Nephron (organoid): ENCODE measurements at regions not wholly inside any gene's neighbourhood (a gene's known extent, or its start where the extent isn't known, plus 50 kb on each side); places are given as distances from the start of the nearest gene placed in this dataset.

ENCODE experiments used
- H3K27ac Mint-ChIP-seq, 3 experiments: 2 replicates each; pipeline ENCODE4 v1.8.0; 2020; ENCODE audit warnings: mixed read lengths in 3 of 3, mild to moderate bottlenecking in 2 of 3, moderate library complexity in 1 of 3
- H3K27me3 Mint-ChIP-seq: 2 replicates; pipeline ENCODE4 v1.8.0; 2021; ENCODE audit warnings: low read depth, mild to moderate bottlenecking, moderate library complexity, mixed read lengths
- H3K36me3 Mint-ChIP-seq: 2 replicates; pipeline ENCODE4 v1.8.0; 2020; ENCODE audit warnings: low read depth, mixed read lengths
- H3K4me1 Mint-ChIP-seq: 2 replicates; pipeline ENCODE4 v1.8.0; 2020; ENCODE audit warnings: mixed read lengths
- H3K4me3 Mint-ChIP-seq, 3 experiments: 2 replicates each; pipeline ENCODE4 v1.8.0; 2020; ENCODE audit warnings: mild to moderate bottlenecking in 3 of 3, mixed read lengths in 3 of 3, moderate library complexity in 2 of 3
- H3K9me3 Mint-ChIP-seq: 2 replicates; pipeline ENCODE4 v1.8.0; 2020; ENCODE audit warnings: mixed read lengths
- TF ChIP-seq, protein P1 (sequence below), 3 experiments: fragments of 200-600 bp; sonication (generic); IDR thresholded peaks; one replicate each; pipeline ENCODE4 v1.5.0; 2021; ENCODE audit warnings: antibody characterized with exemption in 3 of 3; ENCODE audit not compliant: unreplicated experiment in 3 of 3

DNA sequence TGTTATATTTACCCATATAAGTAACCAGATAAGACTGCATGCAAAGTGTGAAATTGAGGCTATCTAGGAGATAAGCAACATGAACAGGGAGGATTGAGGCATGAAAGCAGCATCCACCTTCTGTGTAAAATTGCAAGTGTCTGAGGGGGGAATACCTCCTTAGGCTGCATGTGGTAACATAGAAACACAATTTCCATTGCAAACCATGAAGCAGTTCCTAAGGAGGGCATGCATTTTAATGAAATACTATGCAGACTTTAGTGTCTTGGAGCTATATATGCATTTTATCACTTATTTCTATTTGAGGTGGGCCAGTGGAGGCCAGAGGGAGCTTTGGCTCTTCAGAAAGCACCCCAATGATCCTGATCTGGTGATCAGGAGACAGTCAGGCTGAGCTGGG is 160.2 kb downstream of the C11orf91 start:
- Mint-ChIP-seq H3K27me3 (peaks cover 10% of the 10 kb centered on the region), H3K4me1 (no peaks in the 10 kb centered on the region), H3K36me3 (no peaks in the 10 kb centered on the region), H3K27ac (no peak overlapping the region), H3K4me3 (no peak overlapping the region), H3K9me3 (no peaks in the 10 kb centered on the region)
- TF ChIP-seq, protein P1, sequence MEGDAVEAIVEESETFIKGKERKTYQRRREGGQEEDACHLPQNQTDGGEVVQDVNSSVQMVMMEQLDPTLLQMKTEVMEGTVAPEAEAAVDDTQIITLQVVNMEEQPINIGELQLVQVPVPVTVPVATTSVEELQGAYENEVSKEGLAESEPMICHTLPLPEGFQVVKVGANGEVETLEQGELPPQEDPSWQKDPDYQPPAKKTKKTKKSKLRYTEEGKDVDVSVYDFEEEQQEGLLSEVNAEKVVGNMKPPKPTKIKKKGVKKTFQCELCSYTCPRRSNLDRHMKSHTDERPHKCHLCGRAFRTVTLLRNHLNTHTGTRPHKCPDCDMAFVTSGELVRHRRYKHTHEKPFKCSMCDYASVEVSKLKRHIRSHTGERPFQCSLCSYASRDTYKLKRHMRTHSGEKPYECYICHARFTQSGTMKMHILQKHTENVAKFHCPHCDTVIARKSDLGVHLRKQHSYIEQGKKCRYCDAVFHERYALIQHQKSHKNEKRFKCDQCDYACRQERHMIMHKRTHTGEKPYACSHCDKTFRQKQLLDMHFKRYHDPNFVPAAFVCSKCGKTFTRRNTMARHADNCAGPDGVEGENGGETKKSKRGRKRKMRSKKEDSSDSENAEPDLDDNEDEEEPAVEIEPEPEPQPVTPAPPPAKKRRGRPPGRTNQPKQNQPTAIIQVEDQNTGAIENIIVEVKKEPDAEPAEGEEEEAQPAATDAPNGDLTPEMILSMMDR (IDR thresholded peaks at IDR 0.05; ENCODE audit: unreplicated experiment in 3 of 3) = no peak

DNA sequence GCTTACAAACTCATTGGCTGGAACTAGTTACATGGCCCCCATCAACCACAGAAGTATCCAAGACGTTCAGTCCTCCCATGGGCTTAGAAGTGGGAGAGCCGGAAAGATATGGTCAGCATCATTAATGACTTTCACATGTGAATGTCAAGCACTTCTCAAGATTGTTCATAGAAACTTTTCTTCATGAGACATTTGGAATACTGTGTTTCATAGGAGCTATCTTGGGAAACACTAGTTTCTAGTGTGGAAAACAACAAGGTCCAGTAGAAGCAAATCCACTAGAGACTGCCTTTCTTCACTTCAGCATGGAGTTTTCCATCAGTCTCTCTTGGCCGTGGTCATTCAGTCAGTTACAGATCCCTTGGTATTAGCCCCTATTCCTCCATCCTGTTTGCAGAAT is 160.9 kb downstream of the C11orf91 start:
- Mint-ChIP-seq H3K27me3 (peaks cover 10% of the 10 kb centered on the region), H3K4me1 (no peaks in the 10 kb centered on the region), H3K36me3 (no peaks in the 10 kb centered on the region), H3K9me3 (no peaks in the 10 kb centered on the region), H3K4me3 (no peak overlapping the region), H3K27ac (no peak overlapping the region)
- TF ChIP-seq, protein P1 (IDR thresholded peaks at IDR 0.05; ENCODE audit: unreplicated experiment in 3 of 3) = no peak

DNA sequence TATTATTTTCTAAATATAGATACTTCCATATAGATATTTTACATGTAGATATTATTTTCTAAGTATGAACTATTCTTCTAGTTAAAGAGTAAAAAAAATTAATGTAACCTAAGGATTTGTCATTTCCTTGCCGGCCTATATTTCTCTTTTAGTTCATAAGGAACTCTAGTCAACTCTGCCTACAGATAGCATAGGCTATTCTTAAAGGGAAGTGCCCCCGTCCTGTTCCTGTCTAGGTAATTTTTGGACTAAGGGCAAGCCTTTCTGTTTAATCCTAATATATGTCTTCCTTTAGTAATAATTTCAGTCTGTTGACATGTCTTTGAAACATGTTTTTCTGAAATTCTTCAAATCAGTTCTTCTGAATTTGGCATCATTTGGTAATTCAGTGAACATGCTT is 161.9 kb downstream of the C11orf91 start:
- Mint-ChIP-seq H3K4me1 (peaks cover 2% of the 10 kb centered on the region), H3K27me3 (peaks cover 10% of the 10 kb centered on the region), H3K9me3 (no peaks in the 10 kb centered on the region), H3K4me3 (no peak overlapping the region), H3K36me3 (no peaks in the 10 kb centered on the region), H3K27ac (no peak overlapping the region)
- TF ChIP-seq, protein P1 (IDR thresholded peaks at IDR 0.05; ENCODE audit: unreplicated experiment in 3 of 3) = no peak

DNA sequence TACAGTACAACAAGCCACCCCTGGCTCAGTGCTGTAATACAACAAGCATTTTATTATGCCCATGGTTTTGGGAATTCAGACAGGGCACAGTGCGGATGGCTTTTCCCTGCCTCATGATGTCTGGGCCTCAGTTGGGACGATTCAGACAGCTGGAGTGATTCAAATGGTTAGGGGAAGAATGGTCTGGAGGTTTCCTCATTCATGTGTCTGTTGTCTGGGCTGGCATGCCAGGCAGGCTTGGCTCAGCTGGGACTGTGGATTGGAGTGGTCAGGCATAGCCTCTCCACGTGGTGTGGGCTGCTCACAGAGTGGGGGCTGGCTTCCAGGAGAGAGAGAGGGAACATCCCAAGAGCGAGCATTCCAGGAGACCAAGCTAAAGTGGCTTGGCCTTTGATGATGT is 164.4 kb downstream of the C11orf91 start:
- Mint-ChIP-seq H3K27ac (no peak overlapping the region), H3K4me1 (peaks cover 6% of the 10 kb centered on the region), H3K36me3 (no peaks in the 10 kb centered on the region), H3K27me3 (peaks cover 5% of the 10 kb centered on the region), H3K4me3 (no peak overlapping the region), H3K9me3 (no peaks in the 10 kb centered on the region)
- TF ChIP-seq, protein P1 (IDR thresholded peaks at IDR 0.05; ENCODE audit: unreplicated experiment in 3 of 3) = no peak

DNA sequence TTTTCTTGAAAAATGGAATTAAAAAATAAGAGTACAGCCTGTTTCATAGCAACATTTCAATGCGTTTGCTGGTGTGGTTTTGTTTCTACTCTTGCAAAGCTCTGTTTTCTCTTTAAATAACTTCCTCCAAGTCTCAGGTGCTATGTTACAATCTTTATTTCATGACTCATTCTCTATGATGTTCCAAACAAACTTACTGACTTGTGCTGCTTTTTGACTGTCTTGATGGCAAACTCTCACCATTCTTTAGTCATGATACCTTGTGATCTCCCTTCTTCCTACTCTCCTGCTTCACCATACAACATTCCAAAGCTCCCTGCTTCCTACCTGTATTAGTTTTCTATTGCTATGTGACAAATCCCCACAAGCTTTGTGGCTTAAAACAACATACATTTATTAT is 166.1 kb downstream of the C11orf91 start:
- Mint-ChIP-seq H3K9me3 (no peaks in the 10 kb centered on the region), H3K27ac (no peak overlapping the region), H3K36me3 (no peaks in the 10 kb centered on the region), H3K27me3 (peaks cover 5% of the 10 kb centered on the region), H3K4me1 (peaks cover 6% of the 10 kb centered on the region), H3K4me3 (no peak overlapping the region)
- TF ChIP-seq, protein P1 (IDR thresholded peaks at IDR 0.05; ENCODE audit: unreplicated experiment in 3 of 3) = no peak

DNA sequence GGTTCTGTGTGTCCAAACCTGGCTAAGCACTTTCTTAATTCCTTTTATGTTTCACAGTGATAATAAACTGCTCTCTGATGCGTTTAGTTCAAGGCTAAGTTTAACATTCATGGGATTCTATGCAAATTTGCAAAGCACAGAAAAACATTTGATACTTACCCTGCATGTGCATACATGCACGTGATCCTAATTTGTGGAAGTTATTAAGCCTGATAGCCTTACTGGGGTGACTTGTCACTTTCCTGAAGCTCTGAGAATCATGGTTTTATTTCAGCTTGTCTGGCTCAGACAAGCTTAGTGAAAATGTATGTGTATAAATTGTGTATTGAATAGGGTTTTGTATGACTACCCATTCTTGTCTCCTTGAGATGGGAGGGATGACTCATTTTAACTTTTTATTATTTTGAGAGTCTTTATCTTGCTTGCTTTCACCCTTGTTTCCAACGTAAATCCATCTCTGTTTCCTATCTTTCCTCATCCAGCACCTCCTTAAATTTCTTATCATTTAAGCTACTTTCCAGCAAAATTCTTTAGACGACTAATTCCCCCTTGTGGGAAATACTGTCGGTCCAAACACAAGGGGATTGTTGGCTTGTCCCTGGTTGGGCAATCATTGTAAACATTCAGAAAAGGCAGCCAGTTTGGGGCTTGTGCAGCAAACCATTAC is 167.1 kb downstream of the C11orf91 start:
- H3K27me3 Mint-ChIP-seq = peaks cover 5% of the 10 kb centered on the region
- peak overlapping the region in 1 of 3 experiments; percentile 28 for H3K27ac Mint-ChIP-seq

More for the DNA sequence above, 167.1 kb downstream of the C11orf91 start:
- H3K36me3 Mint-ChIP-seq = no peaks in the 10 kb centered on the region
- peaks cover 6% of the 10 kb centered on the region for H3K4me1 Mint-ChIP-seq
- peaks cover under 1% of the 10 kb centered on the region for H3K9me3 Mint-ChIP-seq
- TF ChIP-seq, protein P1 (IDR thresholded peaks at IDR 0.05; ENCODE audit: unreplicated experiment in 3 of 3) = no peak
- no peak overlapping the region for H3K4me3 Mint-ChIP-seq
